ENCODE measurements at regions not wholly inside any gene's neighbourhood (a gene's known extent, or its start where the extent isn't known, plus 50 kb on each side); places are given as distances from the start of the nearest gene placed in this dataset.

- TF ChIP-seq CTCF (conservative IDR thresholded peaks at IDR 0.05) (no peak), ZFX (IDR thresholded peaks at IDR 0.05) (no peak)
These were observed 83.9 kb upstream of the NTF3 start for GRCh38 chr12:5348057-5348456.

Measured in C4-2B (cell line).